GM19328 (cell line): ENCODE measurements at regions not wholly inside any gene's neighbourhood (a gene's known extent, or its start where the extent isn't known, plus 50 kb on each side); places are given as distances from the start of the nearest gene placed in this dataset.

Experiments
- ATAC-seq: cut with Tn5 transposase; IDR thresholded peaks from one replicate; pipeline ENCODE4 v1.9.1; 2021; ENCODE audit warnings: mild to moderate bottlenecking, moderate library complexity; ENCODE audit not compliant: unreplicated experiment

GRCh38 chr3:35946121-35946853 is 307.0 kb downstream of the ARPP21 start:
- ATAC-seq, result no peak

- ATAC-seq, result no peak
These were observed 307.7 kb downstream of the ARPP21 start for GRCh38 chr3:35946854-35947515.

- no peak for ATAC-seq
These were observed 310.7 kb downstream of the ARPP21 start for GRCh38 chr3:35950021-35950420.

GRCh38 chr3:35954413-35954812 is 315.1 kb downstream of the ARPP21 start:
- ATAC-seq, result no peak

GRCh38 chr3:35965908-35966307 is 326.6 kb downstream of the ARPP21 start:
- ATAC-seq, result no peak

GRCh38 chr3:35966629-35967464 is 327.5 kb downstream of the ARPP21 start:
- ATAC-seq, result no peak

GRCh38 chr3:35968043-35968622 is 328.8 kb downstream of the ARPP21 start:
- no peak for ATAC-seq

- ATAC-seq, result no peak
These were observed 330.1 kb downstream of the ARPP21 start for GRCh38 chr3:35969406-35969805.

GRCh38 chr3:35970793-35971192 is 331.5 kb downstream of the ARPP21 start:
- ATAC-seq, result no peak

GRCh38 chr3:35971686-35972085 is 332.4 kb downstream of the ARPP21 start:
- ATAC-seq, result no peak

- ATAC-seq, result no peak
These were observed 335.5 kb downstream of the ARPP21 start for GRCh38 chr3:35974872-35975271.

GRCh38 chr3:35986161-35986560 is 346.8 kb downstream of the ARPP21 start:
- ATAC-seq, result no peak

GRCh38 chr3:35987386-35987785 is 348.1 kb downstream of the ARPP21 start:
- no peak for ATAC-seq

GRCh38 chr3:35992041-35992440 is 352.7 kb downstream of the ARPP21 start:
- no peak for ATAC-seq

- ATAC-seq, result no peak
These were observed 368.5 kb upstream of the STAC start for GRCh38 chr3:36011791-36012190.

GRCh38 chr3:36013425-36013824 is 366.9 kb upstream of the STAC start:
- no peak for ATAC-seq

- no peak for ATAC-seq
These were observed 355.1 kb upstream of the STAC start for GRCh38 chr3:36025232-36025631.

GRCh38 chr3:36032180-36033047 is 347.9 kb upstream of the STAC start:
- no peak for ATAC-seq

GRCh38 chr3:36058404-36059030 is 321.8 kb upstream of the STAC start:
- no peak for ATAC-seq

GRCh38 chr3:36060950-36061349 is 319.4 kb upstream of the STAC start:
- ATAC-seq, result no peak
